LHCN-M2 (cell line): ENCODE measurements at regions not wholly inside any gene's neighbourhood (a gene's known extent, or its start where the extent isn't known, plus 50 kb on each side); places are given as distances from the start of the nearest gene placed in this dataset.
"Not testable (repeated sequence)": the region's sequence is repeated elsewhere in the genome, so short reads cannot be mapped to it uniquely, and the experiment has no call there.

Experiments used
- DNase-seq: peaks from one replicate; pipeline ENCODE4 v3.0.0-alpha.2; 2012; ENCODE audit warnings: low read depth

DNA sequence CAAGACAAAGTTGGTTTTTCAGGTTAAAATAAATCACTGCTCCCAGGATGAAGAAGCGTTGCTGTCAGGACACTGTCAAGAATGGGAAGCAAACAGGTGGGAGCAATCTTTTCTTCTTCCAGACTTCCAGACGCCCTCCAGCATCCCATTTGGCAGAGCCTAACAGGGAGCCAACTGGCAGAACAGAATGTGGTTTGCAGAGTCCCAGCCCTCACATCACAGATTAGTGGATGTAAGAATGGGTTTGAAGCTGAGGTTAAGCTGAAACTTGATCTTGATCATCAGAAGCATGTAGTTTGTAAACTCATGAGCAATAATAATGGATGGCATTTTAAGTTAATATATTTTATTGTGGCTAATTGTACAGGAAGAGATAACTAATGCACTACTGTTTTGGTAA is 636.4 kb downstream of the SLC6A15 start:
- no peak for DNase-seq

- no peak for DNase-seq
Measured at GRCh38 chr12:84272324-84272723, 640.3 kb downstream of the SLC6A15 start.

- DNase-seq, result no peak
Measured at GRCh38 chr12:84270470-84271140, 642.0 kb downstream of the SLC6A15 start.

DNA sequence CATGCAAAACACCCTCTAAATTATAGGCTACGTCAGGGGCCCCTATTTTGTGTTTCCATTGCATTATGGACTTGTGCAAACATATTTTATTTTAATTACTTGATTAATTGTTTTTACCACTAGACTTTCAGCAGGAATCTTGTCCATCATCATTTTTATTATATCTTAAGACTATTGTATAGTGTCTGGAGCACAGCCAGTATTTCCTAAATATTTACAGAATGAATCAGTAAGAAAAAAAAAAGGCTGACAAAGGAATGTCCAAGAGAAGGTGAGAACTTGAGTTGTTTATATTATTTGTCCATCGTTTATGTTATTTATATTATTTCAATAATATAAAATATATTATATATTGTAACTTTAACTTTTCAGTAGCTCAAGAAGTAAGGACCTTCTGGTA is 664.7 kb downstream of the SLC6A15 start:
- DNase-seq, result no peak

DNA sequence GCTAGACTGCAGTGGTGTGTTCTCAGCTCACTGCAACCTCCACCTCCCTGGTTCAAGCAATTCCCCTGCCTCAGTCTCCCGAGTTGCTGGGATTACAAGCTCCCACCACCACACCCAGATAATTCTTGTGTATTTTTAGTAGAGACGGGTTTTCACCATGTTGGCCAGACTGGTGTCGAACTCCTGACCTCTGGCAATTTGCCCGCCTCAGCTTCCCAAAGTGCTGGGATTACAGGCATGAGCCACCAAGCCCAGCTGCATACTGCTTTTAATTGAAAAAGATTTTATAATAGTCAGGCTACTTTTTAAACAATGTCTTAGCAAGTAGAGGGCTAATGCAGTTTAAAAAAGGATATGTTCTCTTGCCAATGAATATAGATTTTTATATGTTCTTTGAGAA is 668.9 kb downstream of the SLC6A15 start:
- DNase-seq, result no peak

DNA sequence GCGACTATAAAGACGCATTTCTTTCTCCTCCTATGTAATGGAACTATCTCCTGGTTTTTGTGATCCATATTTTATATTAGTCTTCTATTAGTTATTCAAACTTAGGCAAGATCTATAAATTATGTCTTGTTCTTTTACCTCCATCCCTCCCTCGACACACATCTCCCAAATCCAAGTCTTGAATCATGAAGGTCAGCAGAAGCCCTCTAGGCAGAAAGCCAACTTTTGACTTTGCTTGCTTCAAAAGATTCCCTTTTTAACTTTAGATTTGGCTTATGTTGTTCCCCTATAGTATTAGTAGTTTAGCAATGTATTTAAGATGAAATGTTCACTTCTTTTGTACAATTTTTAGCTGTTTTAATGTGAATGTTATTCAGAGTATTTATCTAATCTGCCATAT is 689.8 kb downstream of the SLC6A15 start:
- no peak for DNase-seq

DNA sequence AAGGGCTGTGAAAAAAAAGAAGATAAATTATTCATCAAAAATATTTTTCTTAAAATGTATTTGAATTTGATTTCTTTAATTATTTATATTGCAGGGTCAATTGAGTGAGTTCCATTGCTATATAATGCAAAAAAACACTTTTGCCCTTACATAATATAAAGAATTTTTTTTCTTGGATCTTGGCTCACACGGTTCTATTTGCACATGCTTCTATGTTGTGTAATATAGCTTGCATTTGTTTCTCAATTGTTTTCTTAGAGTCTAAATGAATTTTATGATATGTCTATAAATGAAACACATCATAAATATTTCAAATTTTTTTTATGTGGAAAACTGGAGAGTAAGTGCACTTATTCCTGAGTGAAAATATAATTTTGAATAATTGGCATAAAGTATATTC is 694.2 kb downstream of the SLC6A15 start:
- DNase-seq, result no peak

DNA sequence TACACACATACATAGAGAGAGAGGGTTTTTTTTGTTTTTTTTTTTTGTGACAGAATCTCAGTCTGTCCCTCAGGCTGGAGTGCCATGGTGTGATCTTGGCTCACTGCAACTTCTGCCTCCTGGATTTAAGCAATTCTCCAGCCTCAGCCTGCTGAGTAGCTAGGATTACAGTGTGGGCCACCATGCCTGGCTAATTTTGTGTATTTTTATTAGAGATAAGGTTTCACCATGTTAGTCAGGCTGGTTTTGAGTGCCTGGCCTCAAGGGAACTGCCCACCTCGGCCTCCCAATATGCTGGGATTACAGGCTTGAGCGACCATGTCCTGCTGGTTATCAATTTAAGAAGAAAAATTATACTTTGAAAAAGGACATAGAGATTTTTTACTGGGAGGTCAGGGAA is 710.6 kb downstream of the SLC6A15 start:
- no peak for DNase-seq

DNA sequence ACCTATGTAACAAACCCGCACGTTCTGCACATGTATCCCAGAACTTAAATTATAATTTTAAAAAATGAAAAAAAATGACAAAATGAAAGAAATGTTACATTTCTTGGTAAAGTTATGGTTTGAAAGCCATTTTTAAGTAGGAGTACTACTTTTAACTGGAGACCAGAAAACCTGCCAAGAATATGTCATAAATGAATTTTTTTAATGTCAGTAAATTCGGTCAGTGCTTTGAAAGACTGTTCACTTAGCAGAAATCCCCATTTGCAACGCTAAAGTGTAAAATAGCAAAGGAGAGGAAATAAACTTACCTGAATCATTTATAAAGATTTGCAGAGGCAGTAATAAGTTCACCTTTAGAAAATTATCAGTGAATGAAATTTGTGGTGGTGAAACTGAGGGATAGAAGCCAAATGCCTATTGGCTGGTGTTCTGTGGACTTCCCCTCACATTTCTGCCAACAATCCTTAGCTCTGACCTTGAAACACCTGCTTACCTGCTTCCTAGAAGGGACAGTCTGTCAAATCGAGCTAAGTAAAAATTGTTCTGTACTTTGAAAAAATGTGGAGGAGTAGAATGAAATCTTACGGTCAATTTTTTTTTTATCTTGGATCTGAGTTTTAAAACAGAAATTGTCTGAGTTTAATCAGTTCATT is 714.2 kb downstream of the SLC6A15 start:
- DNase-seq, result no peak

- no peak for DNase-seq
Measured at GRCh38 chr12:84191779-84192178, 720.8 kb downstream of the SLC6A15 start.

DNA sequence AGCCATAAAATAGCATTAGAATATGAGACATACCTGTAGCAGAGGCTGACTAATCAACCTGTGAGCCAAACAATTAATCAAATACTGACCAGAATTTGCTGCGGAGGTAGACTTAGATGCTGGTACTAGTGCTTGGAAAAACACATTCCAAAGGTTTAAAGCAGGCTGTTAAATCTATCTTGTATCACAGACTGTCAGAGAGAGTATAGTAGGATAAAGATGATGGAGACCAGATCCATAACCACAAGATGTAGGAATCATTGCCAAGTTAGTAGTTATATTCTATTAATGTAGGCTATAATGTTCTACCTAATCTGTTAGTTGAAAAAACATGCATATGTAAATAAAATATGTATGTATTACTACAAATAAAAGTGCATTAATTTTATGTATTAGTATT is 726.2 kb downstream of the SLC6A15 start:
- no peak for DNase-seq

- DNase-seq, result no peak
Measured at GRCh38 chr12:84183576-84183975, 729.0 kb downstream of the SLC6A15 start.

DNA sequence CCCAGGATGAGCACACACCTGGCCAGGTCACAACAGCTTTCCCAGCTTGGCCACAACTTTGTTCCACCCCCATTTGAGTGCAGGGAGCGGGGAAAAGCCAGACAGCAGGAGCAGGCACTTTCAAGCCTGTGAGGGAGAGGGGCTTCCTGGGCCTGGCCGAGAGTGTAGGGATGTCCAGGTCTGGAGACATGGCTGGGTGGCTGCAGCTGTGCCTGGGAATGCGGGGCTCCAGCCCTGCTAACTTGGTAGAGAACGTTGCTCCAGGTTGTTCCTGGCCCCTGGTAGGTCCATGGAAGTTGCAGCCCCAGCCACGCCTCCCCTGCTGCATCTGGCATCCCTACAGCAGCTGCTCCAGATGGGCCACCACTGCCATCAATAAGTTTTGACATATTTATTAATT is 738.5 kb downstream of the SLC6A15 start:
- DNase-seq, result no peak

- DNase-seq, result no peak
Measured at GRCh38 chr12:84172823-84173424, 739.7 kb downstream of the SLC6A15 start.

DNA sequence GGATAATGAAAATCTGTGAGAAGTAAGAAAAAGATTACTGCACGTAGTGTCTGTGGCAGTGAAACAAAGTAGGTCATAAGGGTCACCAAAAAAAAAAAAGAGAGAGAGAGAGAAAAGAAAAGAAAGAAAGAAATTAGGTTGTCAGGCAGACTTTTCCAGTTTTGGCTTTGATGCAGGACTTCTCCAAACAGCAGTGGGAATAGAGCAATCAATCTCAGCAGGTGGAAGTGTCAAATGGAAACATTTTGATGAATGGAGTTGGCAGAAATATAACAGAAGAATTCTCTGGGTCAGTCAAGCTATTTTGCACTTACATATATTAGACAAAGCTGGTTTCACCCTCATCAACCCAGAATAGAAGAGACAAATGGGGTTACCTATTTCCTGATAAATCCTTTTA is 745.8 kb downstream of the SLC6A15 start:
- no peak for DNase-seq

DNA sequence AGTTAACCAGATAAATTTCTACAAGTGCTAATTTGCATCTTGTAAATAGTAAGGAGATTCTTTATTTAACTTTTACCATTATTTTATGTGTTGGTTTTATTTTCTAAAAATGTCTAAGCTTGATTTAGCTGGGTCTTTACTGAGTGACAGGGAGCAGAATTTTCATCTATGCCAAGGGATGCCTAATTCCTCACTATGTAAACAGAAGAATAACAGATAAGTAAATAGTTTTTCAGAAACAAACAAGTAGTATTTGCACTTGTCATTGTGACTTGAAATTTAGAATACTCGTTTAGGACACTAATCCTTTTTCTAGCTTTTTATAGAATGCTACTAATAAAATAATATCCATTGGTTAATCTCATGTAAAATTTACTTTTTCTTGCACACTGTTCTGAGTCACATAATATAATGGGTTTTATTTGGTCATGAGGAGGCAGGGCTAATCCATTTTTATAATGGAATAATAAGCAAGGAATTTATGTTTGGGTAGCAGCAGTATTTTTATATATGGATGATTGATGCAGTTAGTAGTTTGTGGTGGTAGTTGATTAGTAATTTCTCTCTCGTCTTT is 746.5 kb downstream of the SLC6A15 start:
- DNase-seq, result no peak

DNA sequence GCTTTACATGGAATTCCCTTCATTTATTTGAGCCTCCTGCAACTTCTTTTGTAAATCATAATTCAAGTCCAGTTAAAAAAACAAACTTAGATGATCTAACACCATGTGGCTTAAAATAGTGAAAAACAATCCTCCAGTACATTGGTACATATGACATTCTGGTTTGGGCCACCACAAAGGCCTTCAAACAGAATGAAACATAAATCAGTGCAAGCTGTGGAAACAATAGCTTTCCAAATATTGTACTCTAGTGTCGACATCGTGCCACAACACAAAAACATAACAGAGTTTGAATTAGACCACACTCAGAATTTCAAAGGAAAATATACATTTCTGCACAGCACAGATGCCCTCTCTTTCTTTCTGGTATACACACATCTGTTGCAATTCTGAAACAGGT is 751.3 kb downstream of the SLC6A15 start:
- no peak for DNase-seq

DNA sequence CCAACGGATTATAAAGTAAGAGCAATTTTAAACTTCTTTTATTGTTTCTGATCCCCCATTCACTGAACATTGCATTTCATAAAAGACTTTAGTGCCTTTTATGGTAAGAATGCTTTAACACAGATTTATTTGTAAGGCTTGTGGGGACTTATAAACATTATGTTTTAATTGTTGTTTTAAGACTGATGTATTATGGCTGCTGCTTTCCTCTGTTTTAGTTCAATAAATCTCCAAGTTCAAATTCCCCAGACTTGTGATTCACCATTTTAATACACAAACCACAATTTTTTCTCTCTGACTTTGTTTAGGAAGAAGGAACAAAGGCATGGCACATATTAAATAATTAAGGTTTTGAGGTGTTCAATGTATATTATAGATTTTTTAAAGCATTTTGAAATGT is 753.3 kb downstream of the SLC6A15 start:
- no peak for DNase-seq

DNA sequence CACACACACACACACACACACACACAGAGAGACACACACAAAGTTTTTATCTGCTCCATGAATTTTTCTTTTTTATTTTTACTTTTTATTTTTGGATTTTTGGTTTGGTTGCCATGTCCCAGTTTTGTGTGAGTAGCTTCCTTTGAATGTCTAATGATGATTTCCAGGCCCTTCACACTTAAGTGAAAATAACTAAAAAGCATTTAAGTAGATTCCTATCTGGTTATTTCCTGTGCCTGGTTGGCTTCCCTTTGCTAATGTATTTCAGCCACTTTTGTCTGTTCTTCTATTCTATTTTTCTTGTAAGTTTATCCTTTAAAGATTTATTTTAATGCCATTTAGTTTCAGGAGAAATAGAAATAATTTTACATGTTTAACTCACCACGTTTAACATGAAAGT is 755.4 kb downstream of the SLC6A15 start:
- no peak for DNase-seq

DNA sequence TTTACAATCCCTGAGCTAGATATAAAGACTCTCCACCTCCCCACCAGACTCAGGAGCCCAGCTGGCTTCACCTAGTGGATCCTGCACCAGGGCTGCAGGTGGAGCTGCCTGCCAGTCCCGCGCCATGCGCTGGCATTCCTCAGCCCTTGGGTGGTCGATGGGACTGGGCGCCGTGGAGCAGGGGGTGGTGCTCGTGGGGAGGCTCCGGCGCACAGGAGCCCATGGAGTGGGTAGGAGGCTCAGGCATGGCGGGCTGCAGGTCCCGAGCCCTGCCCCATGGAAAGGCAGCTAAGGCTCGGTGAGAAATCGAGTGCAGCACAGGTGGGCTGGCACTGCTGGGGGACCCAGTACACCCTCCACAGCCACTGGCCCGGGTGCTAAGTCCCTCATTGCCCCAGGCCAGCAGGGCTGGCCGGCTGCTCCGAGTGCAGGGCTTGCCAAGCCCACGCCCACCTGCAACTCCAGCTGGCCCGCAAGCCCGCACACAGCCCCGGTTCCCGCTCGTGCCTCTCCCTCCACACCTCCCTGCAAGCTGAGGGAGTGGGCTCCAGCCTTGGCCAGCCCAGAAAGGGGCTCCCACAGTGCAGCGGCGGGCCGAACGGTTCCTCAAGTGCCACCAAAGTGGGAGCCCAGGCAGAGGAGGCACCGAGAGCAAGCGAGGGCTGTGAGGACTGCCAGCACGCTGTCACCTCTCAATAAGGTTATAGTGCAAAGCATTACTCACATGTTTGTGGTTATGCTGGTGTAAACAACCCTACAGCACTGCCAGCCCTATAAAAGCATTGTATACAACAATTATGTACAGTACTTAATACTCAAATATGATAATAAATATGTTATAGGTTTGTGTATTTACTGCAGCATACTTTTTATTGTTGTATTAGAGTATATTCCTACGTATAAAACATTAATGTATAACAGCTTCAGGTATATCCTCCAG is 757.3 kb downstream of the SLC6A15 start:
- DNase-seq, result not testable (repeated sequence)

GRCh38 chr12:84154439-84154990 is 758.1 kb downstream of the SLC6A15 start:
- not testable (repeated sequence) for DNase-seq
